GM18868 (cell line): ENCODE measurements at regions not wholly inside any gene's neighbourhood (a gene's known extent, or its start where the extent isn't known, plus 50 kb on each side); places are given as distances from the start of the nearest gene placed in this dataset.
"Not testable (repeated sequence)": the region's sequence is repeated elsewhere in the genome, so short reads cannot be mapped to it uniquely, and the experiment has no call there.

Source experiments
- ATAC-seq: cut with Tn5 transposase; IDR thresholded peaks from one replicate; pipeline ENCODE4 v1.9.1; 2021; ENCODE audit warnings: mild to moderate bottlenecking, moderate library complexity; ENCODE audit not compliant: unreplicated experiment

GRCh38 chr6:60574723-60575122 is 1711.3 kb downstream of the KHDRBS2 start:
- not testable (repeated sequence) for ATAC-seq

GRCh38 chr6:60572607-60573006 is 1713.4 kb downstream of the KHDRBS2 start:
- ATAC-seq = not testable (repeated sequence)

- not testable (repeated sequence) for ATAC-seq
Observed at GRCh38 chr6:60571293-60572016, 1714.6 kb downstream of the KHDRBS2 start.

- ATAC-seq = not testable (repeated sequence)
Observed at GRCh38 chr6:60570599-60570998, 1715.4 kb downstream of the KHDRBS2 start.

- ATAC-seq = not testable (repeated sequence)
Observed at GRCh38 chr6:60567447-60568187, 1718.4 kb downstream of the KHDRBS2 start.

- not testable (repeated sequence) for ATAC-seq
Observed at GRCh38 chr6:60566387-60566786, 1719.6 kb downstream of the KHDRBS2 start.

- ATAC-seq = not testable (repeated sequence)
Observed at GRCh38 chr6:60559702-60560101, 1726.3 kb downstream of the KHDRBS2 start.

GRCh38 chr6:60547340-60547739 is 1738.7 kb downstream of the KHDRBS2 start:
- ATAC-seq = not testable (repeated sequence)

GRCh38 chr6:60524770-60525169 is 1761.3 kb downstream of the KHDRBS2 start:
- ATAC-seq = not testable (repeated sequence)

- ATAC-seq = not testable (repeated sequence)
Observed at GRCh38 chr6:60477747-60478146, 1808.3 kb downstream of the KHDRBS2 start.

- not testable (repeated sequence) for ATAC-seq
Observed at GRCh38 chr6:60473805-60474204, 1812.2 kb downstream of the KHDRBS2 start.

GRCh38 chr6:60471426-60471825 is 1814.6 kb downstream of the KHDRBS2 start:
- not testable (repeated sequence) for ATAC-seq

GRCh38 chr6:60450428-60450827 is 1835.6 kb downstream of the KHDRBS2 start:
- not testable (repeated sequence) for ATAC-seq

GRCh38 chr6:60444532-60444931 is 1841.5 kb downstream of the KHDRBS2 start:
- not testable (repeated sequence) for ATAC-seq

- ATAC-seq = not testable (repeated sequence)
Observed at GRCh38 chr6:60439709-60440108, 1846.3 kb downstream of the KHDRBS2 start.

- peak; percentile 53 for ATAC-seq
Observed at GRCh38 chr6:60422691-60423090, 1863.3 kb downstream of the KHDRBS2 start.

GRCh38 chr6:60416118-60416517 is 1869.9 kb downstream of the KHDRBS2 start:
- not testable (repeated sequence) for ATAC-seq

GRCh38 chr6:60408747-60409146 is 1877.3 kb downstream of the KHDRBS2 start:
- ATAC-seq = not testable (repeated sequence)

- ATAC-seq = not testable (repeated sequence)
Observed at GRCh38 chr6:60403268-60403667, 1882.8 kb downstream of the KHDRBS2 start.

- not testable (repeated sequence) for ATAC-seq
Observed at GRCh38 chr6:60402490-60402889, 1883.5 kb downstream of the KHDRBS2 start.

- ATAC-seq = not testable (repeated sequence)
Observed at GRCh38 chr6:60395261-60395660, 1890.8 kb downstream of the KHDRBS2 start.

GRCh38 chr6:60392969-60393368 is 1893.1 kb downstream of the KHDRBS2 start:
- not testable (repeated sequence) for ATAC-seq
